SK-N-SH (cell line): ENCODE measurements at regions not wholly inside any gene's neighbourhood (a gene's known extent, or its start where the extent isn't known, plus 50 kb on each side); places are given as distances from the start of the nearest gene placed in this dataset.

Experiments used
- CTCF ChIA-PET: fragments of 300-600, 350-600 bp; formaldehyde crosslinking; extraction: SDS; loops from one replicate; lab custom pipeline; 2021; lab: Yijun Ruan, JAX
- POLR2A ChIA-PET: fragments of 350-600 bp; sonication (Branson Sonifier 250); formaldehyde crosslinking; extraction: SDS; loops from one replicate; lab custom pipeline; 2020; ENCODE audit warnings: antibody characterized with exemption, inconsistent platforms; lab: Yijun Ruan, JAX
- DNase-seq: peaks from one replicate; pipeline ENCODE4 v3.0.0; 2012
- H2AFZ ChIP-seq: fragments of 200-600 bp; sonication (generic); 2 replicates; pipeline ENCODE4 v1.8.1; 2016; ENCODE audit warnings: antibody characterized with exemption, mild to moderate bottlenecking, low read depth
- H3F3A ChIP-seq: fragments of 200-600 bp; sonication (generic); replicated peaks from 2 replicates; pipeline ENCODE3; 2016; ENCODE audit warnings: antibody characterized with exemption, mild to moderate bottlenecking; ENCODE audit not compliant: insufficient read depth
- H3K27ac ChIP-seq, 2 experiments: fragments of 200-500 bp in 1 of 2; fragments of 200-600 bp in 1 of 2; sonication (Bioruptor generic) in 1 of 2; sonication (generic), shearing (Covaris generic) in 1 of 2; 2 replicates each; pipeline versions ENCODE4 v1.5.1 to v1.6.1; 2014 to 2016; ENCODE audit warnings: low read depth in 2 of 2, inconsistent platforms in 1 of 2, low read length in 1 of 2, mild to moderate bottlenecking in 1 of 2, mixed read lengths in 1 of 2
- H3K27me3 ChIP-seq: fragments of 200-600 bp; sonication (generic), shearing (Covaris generic); 2 replicates; pipeline ENCODE4 v1.6.1; 2016; ENCODE audit warnings: mixed run types; ENCODE audit not compliant: insufficient read depth
- H3K36me3 ChIP-seq, 2 experiments: fragments of 200-500 bp in 1 of 2; fragments of 200-600 bp in 1 of 2; sonication (Bioruptor generic) in 1 of 2; sonication (generic) in 1 of 2; replicated peaks in 1 of 2; 2 replicates each; pipeline versions ENCODE3 to v1.5.1; 2014 to 2016; ENCODE audit warnings: low read length in 1 of 2, mild to moderate bottlenecking in 1 of 2; ENCODE audit not compliant: insufficient read depth in 2 of 2, control insufficient read depth in 1 of 2
- H3K4me1 ChIP-seq, 2 experiments: fragments of 200-500 bp in 1 of 2; fragments of 200-600 bp in 1 of 2; sonication (Bioruptor generic) in 1 of 2; sonication (generic), shearing (Covaris generic) in 1 of 2; 2 replicates each; pipeline versions ENCODE4 v1.5.1 to v1.6.1; 2014 to 2016; ENCODE audit warnings: low read depth in 1 of 2, low read length in 1 of 2, mixed run types in 1 of 2; ENCODE audit not compliant: insufficient read depth in 2 of 2, control insufficient read depth in 1 of 2
- H3K4me2 ChIP-seq: fragments of 200-600 bp; sonication (generic), shearing (Covaris generic); 2 replicates; pipeline ENCODE4 v1.6.1; 2017; ENCODE audit warnings: mixed run types
- H3K4me3 ChIP-seq, 2 experiments: fragments of 200-500 bp in 1 of 2; fragments of 200-600 bp in 1 of 2; sonication (Bioruptor generic) in 1 of 2; sonication (generic), shearing (Covaris generic) in 1 of 2; 2 replicates each; pipeline versions ENCODE4 v1.5.1 to v1.8.1; 2014 to 2016; ENCODE audit warnings: low read depth in 2 of 2, inconsistent platforms in 1 of 2, low read length in 1 of 2, mild to moderate bottlenecking in 1 of 2, mixed read lengths in 1 of 2, moderate library complexity in 1 of 2
- H3K79me2 ChIP-seq: fragments of 200-600 bp; sonication (generic); 2 replicates; pipeline ENCODE4 v1.8.1; 2017; ENCODE audit warnings: mild to moderate bottlenecking; ENCODE audit not compliant: insufficient read depth
- H3K9ac ChIP-seq: fragments of 200-600 bp; sonication (generic); 2 replicates; pipeline ENCODE4 v1.6.1; 2017; ENCODE audit warnings: mixed run types
- H3K9me2 ChIP-seq: fragments of 200-600 bp; sonication (generic); 2 replicates; pipeline ENCODE4 v1.6.1; 2017; ENCODE audit warnings: mixed run types
- H3K9me3 ChIP-seq: fragments of 200-600 bp; sonication (generic); 2 replicates; pipeline ENCODE4 v1.6.1; 2017; ENCODE audit warnings: mixed run types, mild to moderate bottlenecking, moderate library complexity
- H4K20me1 ChIP-seq: fragments of 200-600 bp; sonication (generic); 2 replicates; pipeline ENCODE4 v1.6.1; 2017; ENCODE audit warnings: mild to moderate bottlenecking, mixed run types; ENCODE audit not compliant: insufficient read depth
- ELF1 ChIP-seq: IDR thresholded peaks from 2 replicates; pipeline ENCODE4 v1.4.0; 2012
- EP300 ChIP-seq, 2 experiments: IDR thresholded peaks; 2 replicates each; pipeline versions ENCODE4 v1.4.0 to v1.6.1; 2012; ENCODE audit warnings: borderline replicate concordance in 1 of 2, low read depth in 1 of 2, low read length in 1 of 2
- FOSL2 ChIP-seq: IDR thresholded peaks from 2 replicates; pipeline ENCODE4 v1.4.0; 2012; ENCODE audit warnings: low read depth, mild to moderate bottlenecking, moderate library complexity, borderline replicate concordance
- FOXM1 ChIP-seq: IDR thresholded peaks from 2 replicates; pipeline ENCODE4 v1.4.0; 2012; ENCODE audit warnings: low read depth, mild to moderate bottlenecking
- GABPA ChIP-seq: IDR thresholded peaks from 2 replicates; pipeline ENCODE4 v1.4.0; 2012; ENCODE audit warnings: low read depth, mild to moderate bottlenecking
- GATA2 ChIP-seq: sonication (generic); formaldehyde crosslinking; IDR thresholded peaks from 2 replicates; pipeline ENCODE4 v1.5.0; 2020; ENCODE audit warnings: mild to moderate bottlenecking, missing genetic modification reagents
- JUND ChIP-seq: IDR thresholded peaks from 2 replicates; pipeline ENCODE4 v1.4.0; 2012
- MEF2A ChIP-seq: IDR thresholded peaks from 2 replicates; pipeline ENCODE4 v1.4.0; 2012; ENCODE audit warnings: low read depth, borderline replicate concordance
- MXI1 ChIP-seq: IDR thresholded peaks from 2 replicates; pipeline ENCODE4 v1.6.1; 2012; ENCODE audit warnings: mild to moderate bottlenecking, low read depth, low read length, improper control_type of control experiment
- NFIC ChIP-seq: IDR thresholded peaks from 2 replicates; pipeline ENCODE4 v1.4.0; 2012; ENCODE audit warnings: borderline replicate concordance
- NRF1 ChIP-seq: IDR thresholded peaks from 2 replicates; pipeline ENCODE4 v1.6.1; 2012; ENCODE audit warnings: low read depth, mild to moderate bottlenecking, low read length
- POLR2AphosphoS5 ChIP-seq: IDR thresholded peaks from 2 replicates; pipeline ENCODE4 v1.6.1; 2012; ENCODE audit warnings: low read depth, low read length
- RAD21 ChIP-seq: IDR thresholded peaks from 2 replicates; pipeline ENCODE4 v1.6.1; 2012; ENCODE audit warnings: mild to moderate bottlenecking, low read length
- RCOR1 ChIP-seq: fragments of 150-350 bp; IDR thresholded peaks from 2 replicates; pipeline ENCODE4 v1.6.1; 2017; ENCODE audit warnings: antibody characterized with exemption, low read length
- REST ChIP-seq: IDR thresholded peaks from 2 replicates; pipeline ENCODE4 v1.6.1; 2012; ENCODE audit warnings: mild to moderate bottlenecking, low read depth, low read length, moderate library complexity
- RXRA ChIP-seq: IDR thresholded peaks from 2 replicates; pipeline ENCODE4 v1.4.0; 2012; ENCODE audit warnings: low read depth, mild to moderate bottlenecking, borderline replicate concordance
- SIN3A ChIP-seq: IDR thresholded peaks from 2 replicates; pipeline ENCODE4 v1.6.1; 2012; ENCODE audit warnings: low read depth, mild to moderate bottlenecking, low read length, moderate library complexity, borderline replicate concordance
- SMC3 ChIP-seq: IDR thresholded peaks from 2 replicates; pipeline ENCODE4 v1.6.1; 2012; ENCODE audit warnings: low read depth, low read length, improper control_type of control experiment
- TCF12 ChIP-seq: IDR thresholded peaks from 2 replicates; pipeline ENCODE4 v1.4.0; 2012
- TEAD4 ChIP-seq: IDR thresholded peaks from 2 replicates; pipeline ENCODE4 v1.4.0; 2012; ENCODE audit warnings: mild to moderate bottlenecking, borderline replicate concordance; ENCODE audit not compliant: insufficient read depth
- USF2 ChIP-seq: fragments of 150-350 bp; IDR thresholded peaks from 2 replicates; pipeline ENCODE4 v1.6.1; 2017; ENCODE audit warnings: antibody characterized with exemption, low read length, low read depth, borderline replicate concordance
- YY1 ChIP-seq: IDR thresholded peaks from 2 replicates; pipeline ENCODE4 v1.4.0; 2012; ENCODE audit warnings: low read depth, mild to moderate bottlenecking
- ZBTB33 ChIP-seq: IDR thresholded peaks from 2 replicates; pipeline ENCODE4 v1.4.0; 2012; ENCODE audit warnings: low read depth, borderline replicate concordance
- WGBS: methylation state at CpG from one replicate; pipeline ENCODE4 v1.1.6; 2017; ENCODE audit warnings: low lambda C conversion rate; 5-methylcytosine and 5-hydroxymethylcytosine counted together

- TF ChIP-seq RCOR1: no peak
- no peak for TF ChIP-seq SMC3
- TF ChIP-seq EP300 (IDR thresholded peaks at IDR 0.05; ENCODE audit: borderline replicate concordance in 1 of 2, low read depth in 1 of 2, low read length in 1 of 2): no peak
- no peak for TF ChIP-seq NRF1
- no peak for TF ChIP-seq FOXM1
- no peak for TF ChIP-seq GATA2 (CRISPR knock-in tag)
- no peak for TF ChIP-seq MXI1
- no peak for TF ChIP-seq SIN3A
- TF ChIP-seq ZBTB33: no peak
- no peak for TF ChIP-seq RXRA
- no peak for TF ChIP-seq FOSL2
- no peak for TF ChIP-seq JUND
- TF ChIP-seq TCF12: no peak
- no peak for TF ChIP-seq GABPA
- TF ChIP-seq ELF1: no peak
- TF ChIP-seq, all 33 proteins: peak for 0
- H3K4me3 ChIP-seq: no peak overlapping the region
- H3K4me1 ChIP-seq: peaks cover 0 to 8% of the 10 kb centered on the region in 2 experiments; a peak in 2 of 4 replicates
- ChIA-PET POLR2A (no interaction called here), CTCF (interaction anchor here (0.8 to 1.0 kb wide), 2 partner anchors 234 to 493 kb away, joined by 3 read pairs; no protein-coding TSS in a partner anchor)
- H3F3A ChIP-seq: no peaks in the 10 kb centered on the region
- WGBS: 21% methylated on average over 3 of the region's 3 CpGs
- DNase-seq: no peak
- H3K4me2 ChIP-seq: no peak overlapping the region
- no peaks in the 10 kb centered on the region for H3K27me3 ChIP-seq
- H3K79me2 ChIP-seq: no peaks in the 10 kb centered on the region
- H3K9ac ChIP-seq: no peak overlapping the region
- H3K27ac ChIP-seq: no peak overlapping the region
- H2AFZ ChIP-seq: no peak overlapping the region
- no peaks in the 10 kb centered on the region for H3K9me2 ChIP-seq
- no peaks in the 10 kb centered on the region for H3K36me3 ChIP-seq
- no peaks in the 10 kb centered on the region for H3K9me3 ChIP-seq
- H4K20me1 ChIP-seq: no peaks in the 10 kb centered on the region
Observed at GRCh38 chr7:96534221-96534620, 175.4 kb downstream of the SEM1 start.

GRCh38 chr7:96532428-96532935 is 177.2 kb downstream of the SEM1 start:
- Histone ChIP-seq H3K4me2 (no peak overlapping the region), H3K27me3 (no peaks in the 10 kb centered on the region), H3K9ac (no peak overlapping the region), H3F3A (no peaks in the 10 kb centered on the region), H4K20me1 (no peaks in the 10 kb centered on the region), H3K27ac (peak overlapping the region in 1 of 2 experiments; percentile 23; a peak in 1 of 4 replicates), H3K4me3 (no peak overlapping the region), H3K4me1 (peaks cover 0 to 9% of the 10 kb centered on the region in 2 experiments; a peak in 2 of 4 replicates), H3K9me2 (no peaks in the 10 kb centered on the region), H3K9me3 (no peaks in the 10 kb centered on the region), H3K36me3 (no peaks in the 10 kb centered on the region), H3K79me2 (no peaks in the 10 kb centered on the region), H2AFZ (no peak overlapping the region)
- no peak for DNase-seq
- 16% methylated on average over 2 of the region's 2 CpGs for WGBS
- ChIA-PET CTCF (interaction anchor here (1.2 kb wide), 2 partner anchors 110 to 494 kb away, joined by 3 to 4 read pairs; no protein-coding TSS in a partner anchor), POLR2A (interaction anchor here (0.9 kb wide), 1 partner anchor 12 kb away, joined by 3 read pairs; no protein-coding TSS in a partner anchor)
- TF ChIP-seq FOSL2 (no peak), USF2 (no peak), TEAD4 (no peak), GATA2 (CRISPR knock-in tag) (peak; percentile 41; the same call in 1 of the 2 replicates), NRF1 (no peak), MEF2A (no peak), POLR2AphosphoS5 (no peak), YY1 (no peak), FOXM1 (no peak), EP300 (IDR thresholded peaks at IDR 0.05; ENCODE audit: borderline replicate concordance in 1 of 2, low read depth in 1 of 2, low read length in 1 of 2) (peak in 1 of 2 experiments; percentile 54; a peak in 1 of 4 replicates), NFIC (no peak), REST (no peak), MXI1 (no peak), JUND (no peak), RAD21 (peak; percentile 17; the same call in 1 of the 2 replicates)
